ENCODE measurements at regions not wholly inside any gene's neighbourhood (a gene's known extent, or its start where the extent isn't known, plus 50 kb on each side); places are given as distances from the start of the nearest gene placed in this dataset.

DNA sequence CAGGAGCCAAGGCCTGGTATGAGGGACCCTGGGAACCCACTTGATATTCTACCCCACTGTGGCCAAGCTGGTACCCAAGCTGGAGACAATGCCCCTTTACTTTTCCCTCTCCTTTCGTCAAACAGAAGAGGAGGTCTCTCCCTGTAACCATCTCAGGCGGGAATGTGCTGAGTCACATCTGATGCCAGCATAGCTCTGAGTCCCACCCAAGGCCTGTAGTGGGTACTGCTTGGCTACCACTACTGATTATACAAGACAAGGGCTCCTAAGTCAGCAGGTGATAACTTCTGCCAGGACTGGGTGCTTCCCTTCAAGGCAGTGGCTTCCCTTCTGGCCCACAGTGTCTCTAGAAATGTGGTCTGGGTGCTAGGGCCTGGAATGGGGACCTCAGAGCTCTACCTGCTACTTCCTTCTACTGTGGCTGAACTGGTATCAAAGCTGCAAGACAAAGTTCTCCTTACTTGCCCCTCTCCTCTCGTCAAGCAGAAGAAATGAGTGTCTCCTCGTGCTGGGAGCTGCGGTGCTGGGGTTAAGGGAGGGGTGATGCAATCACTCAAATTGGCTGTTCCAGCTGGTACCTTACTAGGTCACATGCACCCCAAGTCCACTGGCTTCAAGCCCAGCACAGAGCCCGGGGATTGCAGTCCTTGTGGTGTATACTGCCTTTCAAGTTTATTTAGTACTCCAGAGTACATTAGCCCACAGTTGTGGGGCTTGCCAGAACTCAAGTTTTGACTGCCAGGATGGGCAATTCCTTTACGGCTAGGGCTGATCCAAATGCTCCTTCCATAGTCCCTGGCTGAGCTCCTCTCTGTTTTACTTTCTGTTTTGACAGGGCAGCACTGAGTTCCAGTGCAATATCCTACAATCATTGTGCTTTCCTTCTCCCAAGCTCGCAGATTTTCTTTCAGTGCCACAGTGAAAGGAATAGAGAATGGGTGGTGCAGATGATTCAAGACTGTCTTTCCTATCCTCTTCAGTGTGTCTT is 419.7 kb upstream of the CNTN5 start:
- no peak for DNase-seq
- WGBS (ENCODE audit: insufficient coverage) = 44% methylated on average over 4 of the region's 8 CpGs
- peaks cover 0 to 2% (median 0%) of the 10 kb centered on the region in 3 donors for H3K27me3 Mint-ChIP-seq (ENCODE audit: low read depth in 3 of 3)

DNA sequence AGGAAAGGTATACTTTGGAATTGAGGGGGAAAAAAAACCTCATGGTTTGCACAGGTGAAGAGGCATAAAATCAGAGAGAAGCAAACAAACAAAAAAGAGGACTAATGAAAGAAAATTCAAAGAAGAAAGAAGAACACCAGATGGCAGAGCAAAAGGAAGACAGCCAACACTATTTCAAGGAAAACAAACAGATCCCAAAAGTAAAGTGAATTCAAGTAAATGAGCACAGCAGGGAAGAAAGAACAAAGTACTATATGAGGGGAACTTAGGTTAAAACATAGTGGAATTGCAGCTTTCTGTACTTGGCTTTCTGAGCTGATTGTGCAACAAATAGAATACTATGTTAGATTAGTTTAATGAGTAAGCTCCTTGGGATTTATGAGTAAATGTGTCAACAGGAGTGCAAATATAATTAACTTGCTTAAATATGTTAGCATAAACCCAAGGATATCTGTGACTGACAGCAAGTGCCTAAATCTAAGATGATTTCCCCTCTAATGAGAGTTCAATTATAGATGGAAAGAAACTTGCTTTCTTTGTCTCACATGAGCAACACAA is 404.6 kb upstream of the CNTN5 start:
- Histone ChIP-seq H3K4me1 (ENCODE audit: control insufficient read depth in 1 of 2, insufficient read depth in 2 of 2, low read length in 2 of 2) (no peaks in the 10 kb centered on the region), H3K36me3 (replicated peaks in 1 of 2; ENCODE audit: control insufficient read depth in 1 of 2, insufficient read depth in 2 of 2, low read length in 2 of 2) (no peaks in the 10 kb centered on the region), H3K4me2 (replicated peaks; ENCODE audit: extremely low read depth, low read length, poor library complexity, severe bottlenecking) (no peak overlapping the region), H2AFZ (ENCODE audit: insufficient read depth, low read depth, low read length, poor library complexity, severe bottlenecking) (no peak overlapping the region), H3K4me3 (replicated peaks in 1 of 3; ENCODE audit: low read depth in 2 of 3, low read length in 3 of 3) (no peak overlapping the region), H3K9me3 (replicated peaks in 1 of 2; ENCODE audit: control insufficient read depth in 1 of 2, insufficient read depth in 1 of 2, low read length in 2 of 2) (peaks cover 15 to 27% of the 10 kb centered on the region in 2 donors), H3K79me2 (ENCODE audit: insufficient read depth, low read length) (no peaks in the 10 kb centered on the region), H3K27me3 (ENCODE audit: control insufficient read depth in 2 of 2, insufficient read depth in 2 of 2, low read length in 2 of 2) (no peaks in the 10 kb centered on the region), H4K20me1 (ENCODE audit: insufficient read depth, low read length) (no peaks in the 10 kb centered on the region), H3K9ac (ENCODE audit: insufficient read depth, low read length, poor library complexity, severe bottlenecking) (no peak overlapping the region), H3K27ac (ENCODE audit: low read depth in 1 of 2, low read length in 2 of 2) (no peak overlapping the region)
- Mint-ChIP-seq H3K4me1 (no peaks in the 10 kb centered on the region), H3K27ac (no peak overlapping the region), H3K36me3 (no peaks in the 10 kb centered on the region), H3K9me3 (peaks cover 1 to 18% (median 11%) of the 10 kb centered on the region in 7 donors), H3K4me3 (no peak overlapping the region), H3K27me3 (ENCODE audit: low read depth in 3 of 3) (peaks cover 0 to 4% (median 0%) of the 10 kb centered on the region in 3 donors)
- intact Hi-C loops (cut with micrococcal nuclease) = no loop called here
- TF ChIP-seq, protein P1, sequence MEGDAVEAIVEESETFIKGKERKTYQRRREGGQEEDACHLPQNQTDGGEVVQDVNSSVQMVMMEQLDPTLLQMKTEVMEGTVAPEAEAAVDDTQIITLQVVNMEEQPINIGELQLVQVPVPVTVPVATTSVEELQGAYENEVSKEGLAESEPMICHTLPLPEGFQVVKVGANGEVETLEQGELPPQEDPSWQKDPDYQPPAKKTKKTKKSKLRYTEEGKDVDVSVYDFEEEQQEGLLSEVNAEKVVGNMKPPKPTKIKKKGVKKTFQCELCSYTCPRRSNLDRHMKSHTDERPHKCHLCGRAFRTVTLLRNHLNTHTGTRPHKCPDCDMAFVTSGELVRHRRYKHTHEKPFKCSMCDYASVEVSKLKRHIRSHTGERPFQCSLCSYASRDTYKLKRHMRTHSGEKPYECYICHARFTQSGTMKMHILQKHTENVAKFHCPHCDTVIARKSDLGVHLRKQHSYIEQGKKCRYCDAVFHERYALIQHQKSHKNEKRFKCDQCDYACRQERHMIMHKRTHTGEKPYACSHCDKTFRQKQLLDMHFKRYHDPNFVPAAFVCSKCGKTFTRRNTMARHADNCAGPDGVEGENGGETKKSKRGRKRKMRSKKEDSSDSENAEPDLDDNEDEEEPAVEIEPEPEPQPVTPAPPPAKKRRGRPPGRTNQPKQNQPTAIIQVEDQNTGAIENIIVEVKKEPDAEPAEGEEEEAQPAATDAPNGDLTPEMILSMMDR (IDR thresholded peaks at IDR 0.05) = no peak
- DNase-seq = no peak

More for the DNA sequence above, 419.7 kb upstream of the CNTN5 start:
- Histone ChIP-seq H2AFZ (ENCODE audit: insufficient read depth, low read depth, low read length, poor library complexity, severe bottlenecking) (no peak overlapping the region), H3K4me3 (replicated peaks in 1 of 3; ENCODE audit: low read depth in 2 of 3, low read length in 3 of 3) (no peak overlapping the region), H3K36me3 (replicated peaks in 1 of 2; ENCODE audit: control insufficient read depth in 1 of 2, insufficient read depth in 2 of 2, low read length in 2 of 2) (no peaks in the 10 kb centered on the region), H3K4me2 (replicated peaks; ENCODE audit: extremely low read depth, low read length, poor library complexity, severe bottlenecking) (no peak overlapping the region), H3K27ac (ENCODE audit: low read depth in 1 of 2, low read length in 2 of 2) (no peak overlapping the region), H4K20me1 (ENCODE audit: insufficient read depth, low read length) (no peaks in the 10 kb centered on the region), H3K4me1 (ENCODE audit: control insufficient read depth in 1 of 2, insufficient read depth in 2 of 2, low read length in 2 of 2) (no peaks in the 10 kb centered on the region), H3K9ac (ENCODE audit: insufficient read depth, low read length, poor library complexity, severe bottlenecking) (no peak overlapping the region), H3K79me2 (ENCODE audit: insufficient read depth, low read length) (no peaks in the 10 kb centered on the region), H3K27me3 (ENCODE audit: control insufficient read depth in 2 of 2, insufficient read depth in 2 of 2, low read length in 2 of 2) (no peaks in the 10 kb centered on the region), H3K9me3 (replicated peaks in 1 of 2; ENCODE audit: control insufficient read depth in 1 of 2, insufficient read depth in 1 of 2, low read length in 2 of 2) (no peaks in the 10 kb centered on the region)
- Mint-ChIP-seq H3K27ac (no peak overlapping the region), H3K4me1 (peaks cover 4% of the 10 kb centered on the region), H3K4me3 (no peak overlapping the region), H3K36me3 (no peaks in the 10 kb centered on the region), H3K9me3 (peaks cover 0 to 8% (median 2%) of the 10 kb centered on the region in 7 donors)
- TF ChIP-seq, protein P1 (IDR thresholded peaks at IDR 0.05) = no peak
- intact Hi-C loops (cut with micrococcal nuclease) = no loop called here

Data from CD14-positive monocyte (primary cell).